H9 (cell line): ENCODE measurements at regions not wholly inside any gene's neighbourhood (a gene's known extent, or its start where the extent isn't known, plus 50 kb on each side); places are given as distances from the start of the nearest gene placed in this dataset.

Experiments used
- DNase-seq: peaks from one replicate; pipeline ENCODE4 v3.0.0-alpha.2; 2017
- H2AFZ ChIP-seq: one replicate; pipeline ENCODE4 v1.6.1; 2013; ENCODE audit warnings: mild to moderate bottlenecking, low read length, control low read depth, moderate library complexity
- H2AK5ac ChIP-seq: 2 replicates; pipeline ENCODE4 v1.6.1; 2013; ENCODE audit warnings: low read length, control low read depth, mixed read lengths; ENCODE audit not compliant: insufficient read length
- H2BK120ac ChIP-seq: one replicate; pipeline ENCODE4 v1.6.1; 2013; ENCODE audit warnings: low read depth, mild to moderate bottlenecking, low read length, control low read depth, inconsistent platforms; ENCODE audit not compliant: poor library complexity, severe bottlenecking
- H2BK12ac ChIP-seq: 2 replicates; pipeline ENCODE4 v1.6.1; 2013; ENCODE audit warnings: low read length, control low read depth, mixed read lengths, low read depth; ENCODE audit not compliant: insufficient read length
- H2BK15ac ChIP-seq: 2 replicates; pipeline ENCODE4 v1.6.1; 2013; ENCODE audit warnings: low read depth, low read length, control low read depth
- H2BK20ac ChIP-seq: one replicate; pipeline ENCODE4 v1.6.1; 2013; ENCODE audit warnings: low read depth, mild to moderate bottlenecking, low read length, control low read depth, inconsistent platforms; ENCODE audit not compliant: poor library complexity, severe bottlenecking
- H2BK5ac ChIP-seq: 2 replicates; pipeline ENCODE4 v1.6.1; 2013; ENCODE audit warnings: low read length, control low read depth, mixed read lengths; ENCODE audit not compliant: insufficient read length
- H3K14ac ChIP-seq: 2 replicates; pipeline ENCODE4 v1.6.1; 2013; ENCODE audit warnings: low read length, control low read depth; ENCODE audit not compliant: insufficient read depth
- H3K18ac ChIP-seq: 2 replicates; pipeline ENCODE4 v1.6.1; 2013; ENCODE audit warnings: low read depth, mild to moderate bottlenecking, mixed read lengths, low read length, control low read depth; ENCODE audit not compliant: insufficient read length
- H3K23ac ChIP-seq: 2 replicates; pipeline ENCODE4 v1.6.1; 2013; ENCODE audit warnings: low read length, control low read depth, mixed read lengths, low read depth; ENCODE audit not compliant: insufficient read length
- H3K23me2 ChIP-seq: 2 replicates; pipeline ENCODE4 v1.6.1; 2013; ENCODE audit warnings: low read depth, mild to moderate bottlenecking, mixed read lengths, low read length, control low read depth; ENCODE audit not compliant: insufficient read length, poor library complexity, severe bottlenecking
- H3K27ac ChIP-seq: 2 replicates; pipeline ENCODE4 v1.5.1; 2013; ENCODE audit warnings: low read length, control low read depth, mixed read lengths, low read depth; ENCODE audit not compliant: insufficient read length
- H3K27me3 ChIP-seq: 2 replicates; pipeline ENCODE4 v1.6.1; 2013; ENCODE audit warnings: low read length, control low read depth, inconsistent platforms; ENCODE audit not compliant: insufficient read depth
- H3K4ac ChIP-seq: 2 replicates; pipeline ENCODE4 v1.6.1; 2013; ENCODE audit warnings: low read depth, mild to moderate bottlenecking, control low read depth, inconsistent platforms, low read length, moderate library complexity
- H3K4me1 ChIP-seq: 2 replicates; pipeline ENCODE4 v1.6.1; 2013; ENCODE audit warnings: low read length, control low read depth, inconsistent platforms; ENCODE audit not compliant: insufficient read depth
- H3K4me2 ChIP-seq: 2 replicates; pipeline ENCODE4 v1.6.1; 2013; ENCODE audit warnings: low read length, control low read depth, mixed read lengths; ENCODE audit not compliant: insufficient read length, insufficient read depth
- H3K56ac ChIP-seq: 2 replicates; pipeline ENCODE4 v1.6.1; 2013; ENCODE audit warnings: low read depth, mild to moderate bottlenecking, mixed read lengths, low read length, control low read depth; ENCODE audit not compliant: insufficient read length
- H3K79me1 ChIP-seq: 2 replicates; pipeline ENCODE4 v1.6.1; 2013; ENCODE audit warnings: low read depth, mild to moderate bottlenecking, moderate library complexity, low read length, control low read depth, inconsistent platforms; ENCODE audit not compliant: insufficient read depth, poor library complexity, severe bottlenecking
- H3K79me2 ChIP-seq: 2 replicates; pipeline ENCODE4 v1.6.1; 2013; ENCODE audit warnings: low read length, control low read depth, inconsistent platforms; ENCODE audit not compliant: insufficient read depth
- H3K9ac ChIP-seq: 2 replicates; pipeline ENCODE4 v1.6.1; 2013; ENCODE audit warnings: low read length, control low read depth, mixed read lengths; ENCODE audit not compliant: insufficient read length; ENCODE audit errors: extremely low read depth
- H3K9me3 ChIP-seq: one replicate; pipeline ENCODE4 v1.6.1; 2013; ENCODE audit warnings: low read depth, low read length, inconsistent platforms; ENCODE audit not compliant: control insufficient read depth
- H3T11ph ChIP-seq: one replicate; pipeline ENCODE4 v1.6.1; 2013; ENCODE audit warnings: mild to moderate bottlenecking, low read length, control low read depth, inconsistent platforms
- H4K20me1 ChIP-seq: one replicate; pipeline ENCODE4 v1.6.1; 2013; ENCODE audit not compliant: control insufficient read depth, insufficient read length, insufficient read depth
- H4K5ac ChIP-seq: 2 replicates; pipeline ENCODE4 v1.6.1; 2013; ENCODE audit warnings: low read depth, mild to moderate bottlenecking, mixed read lengths, low read length, control low read depth; ENCODE audit not compliant: insufficient read length
- H4K8ac ChIP-seq: replicated peaks from 2 replicates; pipeline ENCODE4 v1.6.1; 2013; ENCODE audit warnings: low read length, control low read depth, mixed read lengths, low read depth; ENCODE audit not compliant: insufficient read length
- H4K91ac ChIP-seq: 2 replicates; pipeline ENCODE4 v1.6.1; 2013; ENCODE audit warnings: low read depth, mild to moderate bottlenecking, moderate library complexity, mixed read lengths, low read length, control low read depth; ENCODE audit not compliant: insufficient read length
- H3K27ac Mint-ChIP-seq, 3 experiments: 2 replicates in 2 of 3; 3 replicates in 1 of 3; pipeline ENCODE4 v1.8.0; 2020 to 2021; ENCODE audit warnings: mixed read lengths in 3 of 3, mild to moderate bottlenecking in 1 of 3, moderate library complexity in 1 of 3
- H3K27me3 Mint-ChIP-seq: 2 replicates; pipeline ENCODE4 v1.8.0; 2021; ENCODE audit warnings: low read depth, mild to moderate bottlenecking, moderate library complexity, mixed read lengths
- H3K36me3 Mint-ChIP-seq, 3 experiments: 2 replicates in 2 of 3; 3 replicates in 1 of 3; pipeline ENCODE4 v1.8.0; 2020 to 2021; ENCODE audit warnings: low read depth in 3 of 3, mixed read lengths in 3 of 3; ENCODE audit not compliant: insufficient read depth in 1 of 3
- H3K4me1 Mint-ChIP-seq, 2 experiments: 2 replicates each; pipeline ENCODE4 v1.8.0; 2020; ENCODE audit warnings: mixed read lengths in 2 of 2
- H3K4me3 Mint-ChIP-seq, 2 experiments: 2 replicates in 1 of 2; 3 replicates in 1 of 2; pipeline ENCODE4 v1.8.0; 2020 to 2021; ENCODE audit warnings: mild to moderate bottlenecking in 2 of 2, mixed read lengths in 2 of 2, moderate library complexity in 1 of 2
- H3K9me3 Mint-ChIP-seq, 2 experiments: 2 replicates in 1 of 2; 3 replicates in 1 of 2; pipeline ENCODE4 v1.8.0; 2020; ENCODE audit warnings: mild to moderate bottlenecking in 2 of 2, mixed read lengths in 2 of 2, moderate library complexity in 1 of 2
- CTCF ChIP-seq: fragments of 200-600 bp; sonication (generic); conservative IDR thresholded peaks from 3 replicates; pipeline ENCODE4 v1.8.0; 2021; ENCODE audit warnings: antibody characterized with exemption, mild to moderate bottlenecking
- WGBS: extraction: QIAGEN DNeasy Blood & Tissue Kit; methylation state at CpG from one replicate; pipeline ENCODE4 v1.1.7; 2013; ENCODE audit warnings: missing lambda C conversion rate, low lambda C conversion rate, mixed read lengths; ENCODE audit not compliant: insufficient read length; ENCODE audit errors: extremely low coverage; 5-methylcytosine and 5-hydroxymethylcytosine counted together

GRCh38 chr10:70982443-70982842 is 94.1 kb upstream of the PCBD1 start:
- Histone ChIP-seq H3K56ac (no peak overlapping the region), H3K9ac (no peak overlapping the region), H3K23me2 (no peaks in the 10 kb centered on the region), H2BK15ac (no peak overlapping the region), H3K9me3 (no peaks in the 10 kb centered on the region), H2BK5ac (no peak overlapping the region), H3K23ac (no peak overlapping the region), H2BK120ac (no peak overlapping the region), H3K4me2 (no peak overlapping the region), H4K20me1 (no peaks in the 10 kb centered on the region), H3K18ac (no peak overlapping the region), H2AFZ (no peak overlapping the region), H4K91ac (no peak overlapping the region), H2BK12ac (no peak overlapping the region), H3K79me1 (no peaks in the 10 kb centered on the region), H3K27me3 (no peaks in the 10 kb centered on the region), H4K5ac (no peak overlapping the region), H3K4me1 (no peaks in the 10 kb centered on the region), H2AK5ac (no peak overlapping the region), H2BK20ac (no peak overlapping the region), H3K79me2 (no peaks in the 10 kb centered on the region), H4K8ac (no peak overlapping the region), H3K14ac (no peak overlapping the region), H3K4ac (no peak overlapping the region), H3T11ph (no peak overlapping the region), H3K27ac (no peak overlapping the region)
- no peaks in the 10 kb centered on the region; a peak in 1 of 7 replicates for H3K36me3 Mint-ChIP-seq
- peaks cover 3 to 9% of the 10 kb centered on the region in 2 experiments; a peak in 3 of 4 replicates for H3K4me1 Mint-ChIP-seq
- no peak overlapping the region for H3K4me3 Mint-ChIP-seq
- no peak for DNase-seq
- peaks cover 27% of the 10 kb centered on the region for H3K27me3 Mint-ChIP-seq
- TF ChIP-seq CTCF = no peak
- H3K27ac Mint-ChIP-seq = no peak overlapping the region
- no CpG with 5 or more reads among the region's 3 CpGs for WGBS
- no peaks in the 10 kb centered on the region for H3K9me3 Mint-ChIP-seq
